A549 (cell line): ENCODE measurements at regions not wholly inside any gene's neighbourhood (a gene's known extent, or its start where the extent isn't known, plus 50 kb on each side); places are given as distances from the start of the nearest gene placed in this dataset.

Experiments
- BHLHE40 ChIP-seq: IDR thresholded peaks from 2 replicates; pipeline ENCODE4 v1.6.1; 2012; ENCODE audit warnings: low read depth, low read length, inconsistent platforms
- CBX2 ChIP-seq: fragments of 200-600 bp; sonication (generic); IDR thresholded peaks from 2 replicates; pipeline ENCODE4 v1.6.1; 2016; ENCODE audit warnings: low read depth, mild to moderate bottlenecking, borderline replicate concordance
- CHD2 ChIP-seq: fragments of 150-350 bp; IDR thresholded peaks from 2 replicates; pipeline ENCODE4 v1.6.1; 2014; ENCODE audit warnings: low read length; ENCODE audit not compliant: partially characterized antibody
- CTCF ChIP-seq: fragments of >200 bp; sonication (Bioruptor Twin); formaldehyde crosslinking; IDR thresholded peaks from 3 replicates; pipeline ENCODE4 v1.5.1; 2016
- KDM1A ChIP-seq: fragments of 200-600 bp; sonication (generic); IDR thresholded peaks from 2 replicates; pipeline ENCODE4 v1.6.1; 2016; ENCODE audit warnings: low read depth, mild to moderate bottlenecking
- POLR2A ChIP-seq: IDR thresholded peaks from 2 replicates; pipeline ENCODE4 v1.6.1; 2012; ENCODE audit warnings: mild to moderate bottlenecking, low read length
- REST ChIP-seq: fragments of 200-600 bp; sonication (generic); IDR thresholded peaks from 2 replicates; pipeline ENCODE4 v1.6.1; 2016; ENCODE audit warnings: antibody characterized with exemption, mild to moderate bottlenecking, moderate library complexity
- ZNF302 ChIP-seq: fragments of 250-450 bp; sonication (Bioruptor Pico); IDR thresholded peaks from 2 replicates; pipeline ENCODE4 v1.9.0; 2021; ENCODE audit warnings: inconsistent platforms, mild to moderate bottlenecking, moderate library complexity

- TF ChIP-seq KDM1A (no peak), ZNF302 (no peak), CTCF (no peak), REST (no peak), POLR2A (no peak), CBX2 (no peak), BHLHE40 (no peak), CHD2 (no peak)
These were observed 129.5 kb downstream of the SLC38A6 start for GRCh38 chr14:61110316-61111082.
